Stimulated activated naive CD4-positive, alpha-beta T cell (primary cell): ENCODE measurements at regions not wholly inside any gene's neighbourhood (a gene's known extent, or its start where the extent isn't known, plus 50 kb on each side); places are given as distances from the start of the nearest gene placed in this dataset.
A peak's percentile ranks its signal among the peaks of the same experiment; 100 is the strongest.

ENCODE experiments used
- DNase-seq, 6 experiments: peaks; one replicate each; lab custom pipeline; 2025; lab: John Stamatoyannopoulos, UW

GRCh38 chr22:49324527-49325491 is 502.9 kb downstream of the BRD1 start:
- DNase-seq, result no peak

- no peak for DNase-seq
Observed at GRCh38 chr22:49323751-49324415, 503.8 kb downstream of the BRD1 start.

GRCh38 chr22:49322861-49323622 is 504.6 kb downstream of the BRD1 start:
- DNase-seq, result no peak

GRCh38 chr22:49322231-49322630 is 505.4 kb downstream of the BRD1 start:
- no peak for DNase-seq

GRCh38 chr22:49321477-49322055 is 506.1 kb downstream of the BRD1 start:
- no peak for DNase-seq

- DNase-seq, result no peak
Observed at GRCh38 chr22:49320714-49321476, 506.8 kb downstream of the BRD1 start.

- no peak for DNase-seq
Observed at GRCh38 chr22:49317369-49317768, 510.3 kb downstream of the BRD1 start.

- DNase-seq, result no peak
Observed at GRCh38 chr22:49312601-49313000, 515.1 kb downstream of the BRD1 start.

GRCh38 chr22:49310354-49310753 is 517.3 kb downstream of the BRD1 start:
- DNase-seq, result no peak

- DNase-seq, result no peak
Observed at GRCh38 chr22:49308300-49308699, 519.4 kb downstream of the BRD1 start.

- no peak for DNase-seq
Observed at GRCh38 chr22:49307870-49308269, 519.8 kb downstream of the BRD1 start.

GRCh38 chr22:49307481-49307830 is 520.2 kb downstream of the BRD1 start:
- no peak for DNase-seq

GRCh38 chr22:49306632-49307480 is 520.8 kb downstream of the BRD1 start:
- no peak for DNase-seq

GRCh38 chr22:49305966-49306631 is 521.6 kb downstream of the BRD1 start:
- no peak for DNase-seq

- peak in 5 of 6 experiments; percentile 16 to 55 (median 36) for DNase-seq
Observed at GRCh38 chr22:49305214-49305965, 522.3 kb downstream of the BRD1 start.

GRCh38 chr22:49303781-49304461 is 523.8 kb downstream of the BRD1 start:
- no peak for DNase-seq

- DNase-seq, result no peak
Observed at GRCh38 chr22:49303061-49303735, 524.5 kb downstream of the BRD1 start.

GRCh38 chr22:49302530-49302929 is 525.1 kb downstream of the BRD1 start:
- DNase-seq, result no peak
